ENCODE measurements at regions not wholly inside any gene's neighbourhood (a gene's known extent, or its start where the extent isn't known, plus 50 kb on each side); places are given as distances from the start of the nearest gene placed in this dataset.

GRCh38 chr22:35197071-35197470, 60.2 kb upstream of the HMGXB4 start:
- no peak overlapping the region for H3K4me3 ChIP-seq (ENCODE audit: low read depth, low read length)
- H3K27me3 ChIP-seq (ENCODE audit: insufficient read depth, low read depth, severe bottlenecking), result no peaks in the 10 kb centered on the region
- no peaks in the 10 kb centered on the region; the same call in 1 of the 2 replicates for H3K36me3 ChIP-seq
- no peaks in the 10 kb centered on the region for H3K9me3 ChIP-seq (ENCODE audit: severe bottlenecking)
- DNase-seq, result no peak
- TF ChIP-seq, protein P1, sequence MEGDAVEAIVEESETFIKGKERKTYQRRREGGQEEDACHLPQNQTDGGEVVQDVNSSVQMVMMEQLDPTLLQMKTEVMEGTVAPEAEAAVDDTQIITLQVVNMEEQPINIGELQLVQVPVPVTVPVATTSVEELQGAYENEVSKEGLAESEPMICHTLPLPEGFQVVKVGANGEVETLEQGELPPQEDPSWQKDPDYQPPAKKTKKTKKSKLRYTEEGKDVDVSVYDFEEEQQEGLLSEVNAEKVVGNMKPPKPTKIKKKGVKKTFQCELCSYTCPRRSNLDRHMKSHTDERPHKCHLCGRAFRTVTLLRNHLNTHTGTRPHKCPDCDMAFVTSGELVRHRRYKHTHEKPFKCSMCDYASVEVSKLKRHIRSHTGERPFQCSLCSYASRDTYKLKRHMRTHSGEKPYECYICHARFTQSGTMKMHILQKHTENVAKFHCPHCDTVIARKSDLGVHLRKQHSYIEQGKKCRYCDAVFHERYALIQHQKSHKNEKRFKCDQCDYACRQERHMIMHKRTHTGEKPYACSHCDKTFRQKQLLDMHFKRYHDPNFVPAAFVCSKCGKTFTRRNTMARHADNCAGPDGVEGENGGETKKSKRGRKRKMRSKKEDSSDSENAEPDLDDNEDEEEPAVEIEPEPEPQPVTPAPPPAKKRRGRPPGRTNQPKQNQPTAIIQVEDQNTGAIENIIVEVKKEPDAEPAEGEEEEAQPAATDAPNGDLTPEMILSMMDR (IDR thresholded peaks at IDR 0.05; ENCODE audit: low read depth, low read length), result no peak
- H3K27ac ChIP-seq, result no peak overlapping the region

GRCh38 chr22:35197886-35198285, 59.4 kb upstream of the HMGXB4 start:
- Histone ChIP-seq H3K9me3 (ENCODE audit: severe bottlenecking) (no peaks in the 10 kb centered on the region), H3K27me3 (ENCODE audit: insufficient read depth, low read depth, severe bottlenecking) (no peaks in the 10 kb centered on the region), H3K27ac (no peak overlapping the region), H3K4me3 (ENCODE audit: low read depth, low read length) (no peak overlapping the region), H3K36me3 (no peaks in the 10 kb centered on the region)
- TF ChIP-seq, protein P1 (IDR thresholded peaks at IDR 0.05; ENCODE audit: low read depth, low read length), result no peak
- DNase-seq, result no peak

- no peaks in the 10 kb centered on the region for H3K36me3 ChIP-seq
- H3K27ac ChIP-seq, result no peak overlapping the region
- no peaks in the 10 kb centered on the region for H3K27me3 ChIP-seq (ENCODE audit: insufficient read depth, low read depth, severe bottlenecking)
- TF ChIP-seq, protein P1 (IDR thresholded peaks at IDR 0.05; ENCODE audit: low read depth, low read length), result no peak
- no peaks in the 10 kb centered on the region for H3K9me3 ChIP-seq (ENCODE audit: severe bottlenecking)
- H3K4me3 ChIP-seq (ENCODE audit: low read depth, low read length), result no peak overlapping the region
- no peak for DNase-seq
These were observed 58.6 kb upstream of the HMGXB4 start for GRCh38 chr22:35198738-35199137.

DNA sequence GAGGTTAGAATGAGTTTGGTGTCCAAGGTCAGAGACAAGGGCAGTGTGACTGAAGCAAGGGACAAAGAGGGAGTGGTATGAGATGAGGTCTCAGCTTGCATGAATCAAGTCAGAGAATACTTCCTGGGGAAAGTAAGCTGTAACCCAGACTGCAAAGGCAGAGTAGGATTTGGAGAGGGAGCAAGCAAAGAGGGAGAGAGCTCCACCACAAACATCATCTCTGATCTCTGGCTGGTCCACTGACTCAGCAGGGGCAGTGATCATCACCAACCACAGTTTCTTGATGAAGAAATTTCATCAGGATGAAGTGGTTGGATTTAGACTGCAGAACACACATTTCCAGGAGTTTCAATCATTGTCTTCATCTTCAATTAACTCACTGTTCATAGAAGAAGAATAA, 54.9 kb upstream of the HMGXB4 start:
- H3K36me3 ChIP-seq, result no peaks in the 10 kb centered on the region; the same call in 1 of the 2 replicates
- no peak overlapping the region for H3K4me3 ChIP-seq (ENCODE audit: low read depth, low read length)
- no peaks in the 10 kb centered on the region for H3K27me3 ChIP-seq (ENCODE audit: insufficient read depth, low read depth, severe bottlenecking)
- no peak overlapping the region for H3K27ac ChIP-seq
- no peaks in the 10 kb centered on the region for H3K9me3 ChIP-seq (ENCODE audit: severe bottlenecking)
- no peak for DNase-seq
- TF ChIP-seq, protein P1 (IDR thresholded peaks at IDR 0.05; ENCODE audit: low read depth, low read length), result no peak

GRCh38 chr22:35203583-35203982, 53.7 kb upstream of the HMGXB4 start:
- Histone ChIP-seq H3K36me3 (no peaks in the 10 kb centered on the region; the same call in 1 of the 2 replicates), H3K27ac (no peak overlapping the region), H3K9me3 (ENCODE audit: severe bottlenecking) (no peaks in the 10 kb centered on the region), H3K4me3 (ENCODE audit: low read depth, low read length) (no peak overlapping the region), H3K27me3 (ENCODE audit: insufficient read depth, low read depth, severe bottlenecking) (no peaks in the 10 kb centered on the region)
- DNase-seq, result peak; percentile 22
- TF ChIP-seq, protein P1 (IDR thresholded peaks at IDR 0.05; ENCODE audit: low read depth, low read length), result no peak
